ENCODE measurements at regions not wholly inside any gene's neighbourhood (a gene's known extent, or its start where the extent isn't known, plus 50 kb on each side); places are given as distances from the start of the nearest gene placed in this dataset.

- no peak overlapping the region for H3K27ac ChIP-seq (ENCODE audit: low read length)
- intact Hi-C loops (cut with micrococcal nuclease; ENCODE audit: unreplicated experiment), result no loop called here
- BruUV-seq (replicated peaks), result no TSS peak
- H3K4me3 ChIP-seq (ENCODE audit: low read depth in 2 of 2, low read length in 2 of 2), result no peak overlapping the region
- no peaks in the 10 kb centered on the region for H3K4me1 ChIP-seq (ENCODE audit: control insufficient read depth, insufficient read depth, low read length)
- no peaks in the 10 kb centered on the region for H3K36me3 ChIP-seq (ENCODE audit: control insufficient read depth, insufficient read depth, low read length)
- no peaks in the 10 kb centered on the region for H3K27me3 ChIP-seq (ENCODE audit: control insufficient read depth, insufficient read depth, low read length)
- CTCF ChIA-PET, result no interaction called here
- DNase-seq (ENCODE audit: low read depth, low spot score) (no peak), ATAC-seq (no peak)
- H3K9me3 ChIP-seq (ENCODE audit: control insufficient read depth, insufficient read depth, low read depth, low read length), result no peaks in the 10 kb centered on the region
- POLR2A ChIA-PET, result no interaction called here
- TF ChIP-seq SIN3A (IDR thresholded peaks at IDR 0.05; ENCODE audit: borderline replicate concordance, insufficient read depth, low read depth, low read length) (no peak), POLR2AphosphoS5 (IDR thresholded peaks at IDR 0.05; ENCODE audit: low read depth, low read length) (no peak), TCF7L2 (IDR thresholded peaks at IDR 0.05; ENCODE audit: low read depth, low read length) (no peak)
- TF ChIP-seq, protein P1, sequence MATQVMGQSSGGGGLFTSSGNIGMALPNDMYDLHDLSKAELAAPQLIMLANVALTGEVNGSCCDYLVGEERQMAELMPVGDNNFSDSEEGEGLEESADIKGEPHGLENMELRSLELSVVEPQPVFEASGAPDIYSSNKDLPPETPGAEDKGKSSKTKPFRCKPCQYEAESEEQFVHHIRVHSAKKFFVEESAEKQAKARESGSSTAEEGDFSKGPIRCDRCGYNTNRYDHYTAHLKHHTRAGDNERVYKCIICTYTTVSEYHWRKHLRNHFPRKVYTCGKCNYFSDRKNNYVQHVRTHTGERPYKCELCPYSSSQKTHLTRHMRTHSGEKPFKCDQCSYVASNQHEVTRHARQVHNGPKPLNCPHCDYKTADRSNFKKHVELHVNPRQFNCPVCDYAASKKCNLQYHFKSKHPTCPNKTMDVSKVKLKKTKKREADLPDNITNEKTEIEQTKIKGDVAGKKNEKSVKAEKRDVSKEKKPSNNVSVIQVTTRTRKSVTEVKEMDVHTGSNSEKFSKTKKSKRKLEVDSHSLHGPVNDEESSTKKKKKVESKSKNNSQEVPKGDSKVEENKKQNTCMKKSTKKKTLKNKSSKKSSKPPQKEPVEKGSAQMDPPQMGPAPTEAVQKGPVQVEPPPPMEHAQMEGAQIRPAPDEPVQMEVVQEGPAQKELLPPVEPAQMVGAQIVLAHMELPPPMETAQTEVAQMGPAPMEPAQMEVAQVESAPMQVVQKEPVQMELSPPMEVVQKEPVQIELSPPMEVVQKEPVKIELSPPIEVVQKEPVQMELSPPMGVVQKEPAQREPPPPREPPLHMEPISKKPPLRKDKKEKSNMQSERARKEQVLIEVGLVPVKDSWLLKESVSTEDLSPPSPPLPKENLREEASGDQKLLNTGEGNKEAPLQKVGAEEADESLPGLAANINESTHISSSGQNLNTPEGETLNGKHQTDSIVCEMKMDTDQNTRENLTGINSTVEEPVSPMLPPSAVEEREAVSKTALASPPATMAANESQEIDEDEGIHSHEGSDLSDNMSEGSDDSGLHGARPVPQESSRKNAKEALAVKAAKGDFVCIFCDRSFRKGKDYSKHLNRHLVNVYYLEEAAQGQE (IDR thresholded peaks at IDR 0.05; ENCODE audit: insufficient read depth in 1 of 2, low read depth in 2 of 2, low read length in 1 of 2), result no peak
- TF ChIP-seq, protein P2, sequence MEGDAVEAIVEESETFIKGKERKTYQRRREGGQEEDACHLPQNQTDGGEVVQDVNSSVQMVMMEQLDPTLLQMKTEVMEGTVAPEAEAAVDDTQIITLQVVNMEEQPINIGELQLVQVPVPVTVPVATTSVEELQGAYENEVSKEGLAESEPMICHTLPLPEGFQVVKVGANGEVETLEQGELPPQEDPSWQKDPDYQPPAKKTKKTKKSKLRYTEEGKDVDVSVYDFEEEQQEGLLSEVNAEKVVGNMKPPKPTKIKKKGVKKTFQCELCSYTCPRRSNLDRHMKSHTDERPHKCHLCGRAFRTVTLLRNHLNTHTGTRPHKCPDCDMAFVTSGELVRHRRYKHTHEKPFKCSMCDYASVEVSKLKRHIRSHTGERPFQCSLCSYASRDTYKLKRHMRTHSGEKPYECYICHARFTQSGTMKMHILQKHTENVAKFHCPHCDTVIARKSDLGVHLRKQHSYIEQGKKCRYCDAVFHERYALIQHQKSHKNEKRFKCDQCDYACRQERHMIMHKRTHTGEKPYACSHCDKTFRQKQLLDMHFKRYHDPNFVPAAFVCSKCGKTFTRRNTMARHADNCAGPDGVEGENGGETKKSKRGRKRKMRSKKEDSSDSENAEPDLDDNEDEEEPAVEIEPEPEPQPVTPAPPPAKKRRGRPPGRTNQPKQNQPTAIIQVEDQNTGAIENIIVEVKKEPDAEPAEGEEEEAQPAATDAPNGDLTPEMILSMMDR (IDR thresholded peaks at IDR 0.05), result no peak
- in situ Hi-C loops (cut with HindIII; ENCODE audit: low pct_unique_long_range_greater_than_20kb, low sequenced_read_pairs), result no loop called here
Measured at GRCh38 chr4:117968606-117969005, 65.7 kb upstream of the NDST3 start.

DNA sequence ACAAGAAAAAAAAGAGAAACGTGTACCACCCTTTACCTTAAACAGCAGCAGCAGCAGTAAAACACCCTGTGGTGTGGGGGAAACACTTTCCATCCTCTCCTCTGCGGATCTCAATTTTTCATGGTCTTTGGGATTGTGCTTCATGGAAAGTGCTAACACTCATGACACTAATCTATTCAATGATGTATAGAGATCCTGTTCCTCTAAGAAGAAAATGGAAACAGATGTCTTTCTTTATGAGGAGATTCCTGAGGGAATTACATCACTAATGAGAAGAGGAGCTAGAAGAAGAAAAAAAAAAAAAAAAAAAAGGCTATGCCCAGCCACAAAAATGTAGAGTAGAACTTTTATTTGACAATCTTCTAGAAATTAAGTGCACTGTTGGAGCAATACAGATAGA is 62.9 kb upstream of the NDST3 start:
- no peak for ATAC-seq
- POLR2A ChIA-PET, result no interaction called here
- in situ Hi-C loops (cut with HindIII; ENCODE audit: low pct_unique_long_range_greater_than_20kb, low sequenced_read_pairs), result no loop called here

More for the DNA sequence above, 62.9 kb upstream of the NDST3 start:
- no peaks in the 10 kb centered on the region for H3K27me3 ChIP-seq (ENCODE audit: control insufficient read depth, insufficient read depth, low read length)
- no peaks in the 10 kb centered on the region for H3K4me1 ChIP-seq (ENCODE audit: control insufficient read depth, insufficient read depth, low read length)
- no peaks in the 10 kb centered on the region for H3K9me3 ChIP-seq (ENCODE audit: control insufficient read depth, insufficient read depth, low read depth, low read length)
- CTCF ChIA-PET, result no interaction called here
- intact Hi-C loops (cut with micrococcal nuclease; ENCODE audit: unreplicated experiment), result no loop called here
- H3K27ac ChIP-seq (ENCODE audit: low read length), result no peak overlapping the region
- H3K4me3 ChIP-seq (ENCODE audit: low read depth in 2 of 2, low read length in 2 of 2), result no peak overlapping the region
- no TSS peak for BruUV-seq (replicated peaks)
- no peak for DNase-seq (ENCODE audit: low read depth, low spot score)
- H3K36me3 ChIP-seq (ENCODE audit: control insufficient read depth, insufficient read depth, low read length), result no peaks in the 10 kb centered on the region
- TF ChIP-seq, protein P2 (IDR thresholded peaks at IDR 0.05), result no peak
- TF ChIP-seq SIN3A (IDR thresholded peaks at IDR 0.05; ENCODE audit: borderline replicate concordance, insufficient read depth, low read depth, low read length), result no peak
- no peak for TF ChIP-seq POLR2AphosphoS5 (IDR thresholded peaks at IDR 0.05; ENCODE audit: low read depth, low read length)
- TF ChIP-seq, protein P1 (IDR thresholded peaks at IDR 0.05; ENCODE audit: insufficient read depth in 1 of 2, low read depth in 2 of 2, low read length in 1 of 2), result no peak
- TF ChIP-seq TCF7L2 (IDR thresholded peaks at IDR 0.05; ENCODE audit: low read depth, low read length), result no peak
